SH-SY5Y (cell line): ENCODE measurements at regions not wholly inside any gene's neighbourhood (a gene's known extent, or its start where the extent isn't known, plus 50 kb on each side); places are given as distances from the start of the nearest gene placed in this dataset.

Experiments
- GATA2 ChIP-seq: IDR thresholded peaks from 2 replicates; pipeline ENCODE4 v1.6.1; 2011; ENCODE audit warnings: mild to moderate bottlenecking, low read depth, low read length
- GATA3 ChIP-seq: IDR thresholded peaks from 2 replicates; pipeline ENCODE4 v1.6.1; 2011; ENCODE audit warnings: low read depth, mild to moderate bottlenecking, low read length, moderate library complexity

DNA sequence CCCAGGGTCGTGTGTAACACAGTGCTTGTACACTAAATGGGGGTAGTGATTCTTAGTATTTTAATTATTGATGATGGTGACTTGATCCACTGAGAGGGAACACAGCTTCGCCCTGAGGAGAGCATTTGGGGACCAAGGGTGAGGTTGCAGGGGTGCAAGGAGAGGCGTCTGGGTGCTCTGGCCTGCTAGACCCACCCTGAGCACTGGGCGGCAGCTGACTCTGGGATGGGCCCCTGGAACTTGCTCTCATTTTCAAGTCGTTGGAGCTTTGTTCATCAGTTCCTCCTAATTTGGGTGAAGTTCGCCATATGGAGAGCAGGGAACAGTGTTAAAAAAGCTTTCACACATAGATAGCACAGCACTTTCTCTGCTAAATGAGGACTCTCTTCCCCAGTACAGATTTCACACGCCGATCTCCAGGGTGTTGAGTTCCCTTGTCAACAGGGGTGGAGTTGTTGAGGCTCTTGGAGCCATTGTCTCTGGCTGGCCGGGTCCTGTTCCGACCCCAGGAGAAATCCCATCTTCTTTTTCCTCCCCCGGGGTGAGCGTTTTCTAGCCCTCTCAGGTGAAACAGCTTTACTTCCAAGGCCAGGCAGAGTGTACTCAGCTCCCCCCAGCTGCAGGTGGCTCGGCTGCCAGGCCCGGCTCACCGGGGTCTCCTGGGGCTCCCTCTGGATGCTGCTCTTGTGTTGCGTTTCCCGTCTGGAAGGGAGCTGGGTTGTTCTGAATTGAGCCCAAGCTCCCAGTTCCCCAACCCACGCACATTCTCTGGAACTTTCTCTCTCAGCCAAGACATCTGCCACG is 367.4 kb downstream of the RPS6KC1 start:
- TF ChIP-seq GATA3, result no peak
- TF ChIP-seq GATA2, result no peak

DNA sequence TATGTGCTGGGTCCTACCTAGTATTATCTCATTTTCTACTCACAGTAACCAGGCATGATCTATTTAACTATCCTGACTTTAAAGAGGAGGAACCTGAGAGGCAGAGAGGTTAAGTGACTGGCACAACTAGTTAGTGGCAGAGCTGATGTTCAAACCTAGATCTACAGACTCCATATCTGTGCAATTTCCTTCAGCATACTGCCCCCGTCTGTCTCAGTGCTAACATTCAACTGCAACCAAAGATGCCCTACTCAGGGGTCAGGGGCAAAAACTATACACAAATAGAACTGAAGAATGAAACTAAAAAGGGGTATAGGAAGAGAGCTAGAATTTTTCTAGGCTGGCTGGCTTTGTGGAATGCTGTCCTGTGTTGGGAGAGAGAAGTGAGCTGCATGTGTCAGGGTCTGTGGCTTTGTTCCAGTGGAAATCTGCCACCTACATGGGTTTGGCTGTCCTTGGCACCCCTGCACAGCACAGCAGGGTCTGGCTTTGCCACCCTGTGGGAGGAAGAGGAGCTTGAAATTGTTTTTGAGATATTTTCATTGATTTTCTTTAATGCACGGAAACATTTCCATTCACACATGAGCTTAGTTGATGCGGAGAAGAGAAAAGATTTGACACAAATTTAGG is 368.5 kb downstream of the RPS6KC1 start:
- no peak for TF ChIP-seq GATA3
- no peak for TF ChIP-seq GATA2

DNA sequence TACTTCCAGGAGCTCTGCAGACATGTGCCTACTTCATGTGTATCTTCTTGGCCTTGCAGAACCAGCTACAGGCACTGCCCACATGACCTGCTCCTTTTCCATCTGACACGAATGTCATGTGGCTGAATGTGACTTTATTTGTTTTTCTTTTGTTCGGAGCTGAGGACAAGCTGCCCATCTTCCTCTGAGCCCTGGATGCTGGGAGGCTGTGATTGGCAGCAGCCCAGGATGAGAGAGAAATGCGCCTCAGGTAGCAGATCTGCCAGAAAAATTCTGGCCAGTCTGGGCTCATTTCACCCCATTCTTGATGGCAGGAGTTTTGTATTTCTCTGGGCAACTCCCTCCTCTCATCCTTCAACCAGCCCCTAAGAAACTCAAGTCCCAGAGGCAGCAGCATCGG is 372.0 kb downstream of the RPS6KC1 start:
- no peak for TF ChIP-seq GATA2
- TF ChIP-seq GATA3, result no peak

DNA sequence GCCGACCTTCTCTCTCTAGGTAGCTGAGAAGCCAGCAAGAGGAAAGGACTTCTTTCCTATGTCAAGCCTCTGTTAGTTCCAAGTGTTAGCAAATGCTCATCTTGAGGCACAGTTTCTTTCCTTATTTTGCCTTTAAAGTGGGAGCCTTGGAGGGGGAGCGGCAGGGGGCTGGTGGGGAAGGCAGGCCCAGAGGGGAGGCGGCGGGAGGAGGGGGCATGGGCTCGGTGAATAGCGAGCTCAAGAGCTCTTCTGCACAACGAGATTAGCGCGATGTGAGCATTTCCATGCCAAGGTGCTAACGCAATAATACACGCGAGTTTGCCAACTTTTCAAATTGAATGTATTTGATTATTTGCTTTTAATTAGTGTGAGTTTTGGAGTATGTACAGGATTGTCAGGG is 372.6 kb downstream of the RPS6KC1 start:
- no peak for TF ChIP-seq GATA3
- no peak for TF ChIP-seq GATA2

DNA sequence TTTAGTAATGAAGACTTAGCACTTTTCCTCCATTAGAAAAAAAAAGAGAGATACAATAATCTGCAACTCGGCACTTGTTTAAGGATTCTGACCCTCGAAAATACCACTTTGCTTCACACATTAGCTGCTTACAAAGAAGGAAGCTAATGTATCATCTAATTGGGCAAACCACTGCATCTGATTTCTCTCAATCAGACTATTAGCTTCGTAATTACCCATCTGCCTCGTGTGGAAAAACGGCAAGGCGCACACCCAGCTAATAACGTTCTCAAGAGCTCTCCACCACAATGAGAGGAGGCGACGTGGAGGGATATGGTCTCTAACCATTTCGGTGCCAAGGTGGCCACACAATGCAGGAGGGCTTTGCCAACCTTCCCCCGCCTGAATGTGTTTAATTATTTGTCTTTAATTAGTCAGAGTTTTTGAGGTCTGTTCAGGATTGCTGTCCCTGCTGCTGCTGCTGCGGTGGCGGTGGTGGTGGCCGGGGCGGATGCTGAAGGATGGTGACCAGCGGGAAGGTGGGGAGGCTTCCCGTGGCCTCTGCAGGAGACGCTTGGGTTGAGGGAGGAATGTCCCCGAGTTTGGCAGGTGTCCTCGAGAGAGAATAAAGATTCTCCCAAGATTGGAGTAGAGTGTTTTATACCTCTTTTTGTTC is 374.5 kb downstream of the RPS6KC1 start:
- TF ChIP-seq GATA2 (no peak), GATA3 (no peak)

DNA sequence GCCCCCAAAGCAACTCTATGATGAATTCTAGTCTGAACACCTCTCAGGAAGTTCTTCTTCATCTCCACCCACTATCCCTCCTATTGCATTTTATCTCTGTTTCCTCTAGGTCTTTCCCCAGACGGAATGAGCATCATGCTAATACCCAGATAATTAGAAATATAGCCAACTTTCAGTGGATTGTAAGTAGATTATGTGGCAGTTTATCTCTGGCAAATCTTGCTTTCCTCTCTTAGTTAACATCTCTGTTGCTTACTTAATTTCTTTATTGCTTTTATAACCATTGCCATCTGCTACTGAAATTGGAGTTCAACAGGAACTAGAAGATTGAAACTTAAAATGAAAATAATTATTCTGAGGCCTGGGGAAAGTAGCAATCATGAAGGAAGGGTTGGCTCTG is 378.6 kb downstream of the RPS6KC1 start:
- TF ChIP-seq GATA2, result peak; percentile 83; the same call in 1 of the 2 replicates
- peak; percentile 97 for TF ChIP-seq GATA3

DNA sequence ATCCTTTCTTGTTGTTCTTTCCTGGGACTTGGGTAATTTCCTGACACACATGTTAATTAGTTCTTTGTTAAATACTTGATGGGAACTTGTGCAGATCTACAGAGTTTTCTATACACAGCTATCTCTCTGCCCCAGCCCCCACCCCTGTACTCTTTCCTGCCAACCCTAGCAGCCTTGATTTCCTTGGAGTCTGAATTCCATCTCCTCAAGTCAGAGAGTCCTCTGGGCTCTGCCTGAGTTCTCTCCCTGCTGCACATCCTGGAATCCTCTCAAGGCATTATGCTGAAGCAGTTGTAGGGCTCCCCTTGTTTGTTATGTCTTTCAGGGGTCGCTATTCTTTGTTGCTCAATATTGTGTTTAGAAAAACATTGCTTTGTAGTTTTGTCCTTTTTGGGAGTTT is 384.7 kb downstream of the RPS6KC1 start:
- TF ChIP-seq GATA3, result no peak
- no peak for TF ChIP-seq GATA2

DNA sequence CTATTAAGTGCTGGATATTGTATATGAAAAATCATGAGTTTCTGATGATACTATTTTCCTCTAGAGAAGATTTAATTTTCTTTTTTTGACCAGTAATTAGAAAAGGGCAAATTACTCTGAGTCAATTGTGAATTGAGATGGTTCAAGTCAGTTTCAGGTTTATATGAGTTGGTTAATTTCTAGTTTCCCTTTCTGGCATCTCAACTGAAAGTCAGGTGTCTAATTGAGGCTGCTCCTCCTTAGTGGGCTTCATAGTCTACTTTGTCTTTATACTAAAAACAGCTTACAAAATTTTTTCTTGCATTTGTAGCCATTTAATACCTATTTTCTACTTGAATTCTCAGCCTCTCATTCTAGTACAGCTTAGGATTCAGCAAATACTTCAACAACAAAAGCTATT is 387.3 kb downstream of the RPS6KC1 start:
- TF ChIP-seq GATA3, result no peak
- no peak for TF ChIP-seq GATA2

DNA sequence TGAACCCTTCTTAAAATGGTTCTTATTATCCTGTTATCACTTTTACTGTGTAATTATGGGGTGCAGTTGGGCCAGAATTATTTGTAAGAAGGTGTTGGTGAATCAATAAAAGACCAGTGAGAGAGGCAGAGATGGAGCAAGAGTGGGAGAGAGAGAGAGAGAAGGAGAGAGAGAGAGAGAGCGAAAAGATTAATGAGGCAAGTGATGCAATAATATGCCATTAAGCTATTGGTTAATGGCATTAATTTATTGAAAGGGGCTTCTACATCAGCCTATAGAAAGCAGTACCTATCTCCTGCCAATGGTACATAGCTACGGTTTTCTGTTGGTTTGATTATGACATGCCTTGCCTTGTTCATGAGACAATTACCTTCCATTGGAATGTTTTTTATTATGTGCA is 388.7 kb downstream of the RPS6KC1 start:
- TF ChIP-seq GATA2, result no peak
- no peak for TF ChIP-seq GATA3

DNA sequence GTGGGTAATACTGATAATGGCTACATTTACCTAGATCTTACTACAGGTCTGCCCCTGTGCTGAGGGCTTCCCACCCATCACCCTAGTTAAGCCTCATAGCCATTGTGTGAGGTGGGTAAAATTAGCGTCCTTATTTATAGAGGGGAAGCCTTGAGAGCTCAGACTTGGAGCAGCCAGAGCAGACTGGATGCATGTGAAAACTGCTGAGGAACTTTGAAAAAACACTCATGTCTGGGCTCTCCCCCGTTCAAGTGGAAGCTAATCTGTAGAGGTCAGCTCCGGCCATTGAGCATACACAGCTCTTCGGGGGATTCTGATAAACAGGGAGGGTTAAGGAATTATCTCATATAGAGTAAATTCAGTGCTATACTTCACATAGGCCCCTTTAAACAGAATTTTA is 389.7 kb downstream of the RPS6KC1 start:
- no peak for TF ChIP-seq GATA2
- no peak for TF ChIP-seq GATA3

DNA sequence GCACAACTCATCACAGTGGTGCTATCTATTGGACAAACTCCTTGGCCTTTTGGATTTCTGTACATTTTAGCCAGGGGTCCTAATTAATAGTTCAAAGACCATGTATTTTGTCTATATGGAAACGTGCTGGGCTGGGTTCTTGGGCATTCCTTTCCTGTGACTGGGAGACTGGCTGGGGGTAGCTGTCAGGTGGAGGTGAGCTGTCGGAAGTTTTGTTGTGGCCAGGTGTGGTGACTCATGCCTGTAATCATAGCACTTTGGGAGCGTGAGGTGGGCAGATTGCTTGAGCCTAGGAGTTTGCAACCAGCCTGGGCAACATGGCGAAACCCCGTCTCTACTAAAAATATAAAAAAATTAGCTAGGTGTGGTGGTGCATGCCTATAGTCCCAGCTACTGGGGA is 392.4 kb downstream of the RPS6KC1 start:
- TF ChIP-seq GATA2, result no peak
- TF ChIP-seq GATA3, result no peak

DNA sequence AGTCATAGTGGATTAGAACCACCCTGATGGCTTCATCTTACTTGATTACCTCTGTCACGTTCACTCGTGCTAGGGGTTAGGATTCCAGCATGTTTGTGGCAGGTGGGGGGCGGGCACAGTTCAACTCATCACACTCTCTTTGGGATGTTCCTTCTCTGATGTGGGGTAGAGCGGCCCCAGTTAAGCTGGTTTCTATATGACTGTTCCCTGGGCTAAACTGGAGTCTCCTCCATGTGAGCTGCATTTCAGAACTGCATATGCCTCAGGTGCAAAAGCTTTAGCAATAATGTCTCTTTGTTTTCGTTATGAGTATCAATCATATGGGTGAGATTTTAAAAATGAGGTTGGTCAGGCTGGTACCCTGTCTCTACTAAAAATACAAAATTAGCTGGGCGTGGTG is 393.2 kb downstream of the RPS6KC1 start:
- TF ChIP-seq GATA2, result no peak
- no peak for TF ChIP-seq GATA3

DNA sequence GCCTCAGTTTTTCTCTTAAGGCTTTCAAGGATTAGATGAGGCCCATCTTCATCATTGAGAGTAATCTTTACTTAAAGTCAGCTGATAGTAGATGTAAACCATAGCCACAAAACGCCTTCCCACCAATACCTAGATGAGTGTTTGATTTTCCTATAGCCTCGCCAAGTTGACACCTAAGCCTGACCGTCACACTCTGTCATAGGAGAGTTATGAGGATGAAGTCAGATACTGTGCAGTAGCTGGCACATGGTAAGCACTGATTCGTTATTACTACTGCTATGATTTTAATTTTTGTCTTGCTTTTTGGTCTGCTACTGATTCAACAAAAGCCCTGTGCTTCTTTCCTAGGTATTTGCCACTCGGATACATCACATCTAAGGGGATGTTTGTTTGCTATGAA is 395.5 kb downstream of the RPS6KC1 start:
- TF ChIP-seq GATA3 (no peak), GATA2 (no peak)

DNA sequence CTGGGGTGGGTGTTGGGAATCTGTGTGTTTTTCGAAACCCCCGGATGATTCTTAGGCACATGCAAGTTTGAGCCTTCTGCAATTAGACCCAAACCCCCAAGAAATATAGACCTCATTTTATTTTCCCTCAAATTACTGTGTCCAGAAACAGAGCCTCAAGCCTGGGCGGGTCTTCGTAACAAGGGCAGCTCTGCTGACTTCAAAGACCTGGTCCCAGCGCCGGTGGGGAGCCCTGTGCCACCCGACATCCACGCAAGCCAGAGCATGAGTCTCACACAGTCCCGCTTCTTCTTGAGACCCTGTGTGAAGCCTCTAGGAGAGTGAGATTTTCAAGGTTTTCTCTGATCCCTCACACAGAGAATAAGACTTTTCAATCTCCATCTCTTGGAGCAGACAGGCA is 397.3 kb downstream of the RPS6KC1 start:
- no peak for TF ChIP-seq GATA3

DNA sequence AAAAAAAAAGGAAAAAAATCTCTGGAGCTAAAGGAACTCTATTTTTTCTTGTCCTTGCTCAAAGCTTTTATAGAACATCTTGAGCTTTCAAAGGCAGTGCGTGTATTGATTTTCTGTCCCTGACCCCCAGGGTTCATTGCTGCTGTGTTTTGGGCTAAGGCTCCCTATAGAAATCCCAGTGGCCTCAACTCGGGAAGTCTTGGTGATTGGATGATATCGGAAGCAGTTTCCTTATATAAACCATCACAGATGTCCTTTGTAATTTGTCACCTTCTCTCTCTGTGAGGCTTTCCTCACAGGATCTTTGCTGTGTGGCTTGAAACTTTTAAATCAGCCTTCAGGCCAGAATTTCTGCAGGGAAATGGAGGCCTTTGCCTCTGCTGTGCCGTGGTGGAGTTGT is 397.7 kb downstream of the RPS6KC1 start:
- TF ChIP-seq GATA3 (no peak), GATA2 (no peak)
